ENCODE measurements at regions not wholly inside any gene's neighbourhood (a gene's known extent, or its start where the extent isn't known, plus 50 kb on each side); places are given as distances from the start of the nearest gene placed in this dataset.

- H3K27ac Mint-ChIP-seq: no peak overlapping the region
- ChIA-PET POLR2A (no interaction called here), CTCF (no interaction called here)
- intact Hi-C loops (cut with micrococcal nuclease): no loop called here
- no peak overlapping the region for H3K4me3 Mint-ChIP-seq
- no peak for DNase-seq
- no peaks in the 10 kb centered on the region for H3K36me3 Mint-ChIP-seq
- H3K4me1 Mint-ChIP-seq (ENCODE audit: low read depth): no peaks in the 10 kb centered on the region
- H3K27me3 Mint-ChIP-seq: peaks cover 27% of the 10 kb centered on the region
- no peaks in the 10 kb centered on the region for H3K9me3 Mint-ChIP-seq
Measured at GRCh38 chr5:175374166-175374875, 69.7 kb downstream of the DRD1 start.

GRCh38 chr5:175365866-175366265 is 78.1 kb downstream of the DRD1 start:
- H3K27me3 Mint-ChIP-seq: peaks cover 27% of the 10 kb centered on the region
- no peak overlapping the region for H3K27ac Mint-ChIP-seq
- intact Hi-C loops (cut with micrococcal nuclease): no loop called here
- no peaks in the 10 kb centered on the region for H3K9me3 Mint-ChIP-seq
- H3K4me1 Mint-ChIP-seq (ENCODE audit: low read depth): no peaks in the 10 kb centered on the region
- CTCF ChIA-PET: no interaction called here
- POLR2A ChIA-PET: no interaction called here
- no peak for DNase-seq
- no peaks in the 10 kb centered on the region for H3K36me3 Mint-ChIP-seq
- H3K4me3 Mint-ChIP-seq: no peak overlapping the region

GRCh38 chr5:175363300-175363699 is 80.7 kb downstream of the DRD1 start:
- Mint-ChIP-seq H3K4me3 (no peak overlapping the region), H3K9me3 (no peaks in the 10 kb centered on the region), H3K4me1 (ENCODE audit: low read depth) (no peaks in the 10 kb centered on the region), H3K27ac (no peak overlapping the region), H3K36me3 (no peaks in the 10 kb centered on the region), H3K27me3 (peaks cover 22% of the 10 kb centered on the region)
- DNase-seq: no peak
- intact Hi-C loops (cut with micrococcal nuclease): no loop called here
- ChIA-PET POLR2A (no interaction called here), CTCF (no interaction called here)

GRCh38 chr5:175357995-175358394 is 86.0 kb downstream of the DRD1 start:
- DNase-seq: no peak
- H3K36me3 Mint-ChIP-seq: no peaks in the 10 kb centered on the region
- H3K4me1 Mint-ChIP-seq (ENCODE audit: low read depth): no peaks in the 10 kb centered on the region
- intact Hi-C loops (cut with micrococcal nuclease): no loop called here
- ChIA-PET POLR2A (no interaction called here), CTCF (no interaction called here)
- no peak overlapping the region for H3K27ac Mint-ChIP-seq
- peaks cover 17% of the 10 kb centered on the region for H3K27me3 Mint-ChIP-seq
- no peak overlapping the region for H3K4me3 Mint-ChIP-seq
- no peaks in the 10 kb centered on the region for H3K9me3 Mint-ChIP-seq

- Mint-ChIP-seq H3K4me1 (ENCODE audit: low read depth) (no peaks in the 10 kb centered on the region), H3K9me3 (no peaks in the 10 kb centered on the region), H3K36me3 (no peaks in the 10 kb centered on the region), H3K27ac (no peak overlapping the region), H3K27me3 (peaks cover 12% of the 10 kb centered on the region), H3K4me3 (no peak overlapping the region)
- intact Hi-C loops (cut with micrococcal nuclease): no loop called here
- DNase-seq: no peak
- ChIA-PET POLR2A (no interaction called here), CTCF (no interaction called here)
Measured at GRCh38 chr5:175356428-175356827, 87.6 kb downstream of the DRD1 start.

GRCh38 chr5:175354964-175355363 is 89.0 kb downstream of the DRD1 start:
- Mint-ChIP-seq H3K9me3 (no peaks in the 10 kb centered on the region), H3K27ac (no peak overlapping the region), H3K4me3 (no peak overlapping the region), H3K27me3 (peaks cover 6% of the 10 kb centered on the region), H3K4me1 (ENCODE audit: low read depth) (no peaks in the 10 kb centered on the region), H3K36me3 (no peaks in the 10 kb centered on the region)
- CTCF ChIA-PET: no interaction called here
- intact Hi-C loops (cut with micrococcal nuclease): no loop called here
- DNase-seq: no peak
- POLR2A ChIA-PET: no interaction called here

GRCh38 chr5:175353926-175354325 is 90.1 kb downstream of the DRD1 start:
- Mint-ChIP-seq H3K27ac (no peak overlapping the region), H3K4me1 (ENCODE audit: low read depth) (no peaks in the 10 kb centered on the region), H3K4me3 (no peak overlapping the region), H3K27me3 (peaks cover 5% of the 10 kb centered on the region), H3K9me3 (no peaks in the 10 kb centered on the region), H3K36me3 (no peaks in the 10 kb centered on the region)
- CTCF ChIA-PET: no interaction called here
- POLR2A ChIA-PET: no interaction called here
- no peak for DNase-seq
- intact Hi-C loops (cut with micrococcal nuclease): no loop called here

- Mint-ChIP-seq H3K27me3 (peaks cover 6% of the 10 kb centered on the region), H3K36me3 (no peaks in the 10 kb centered on the region), H3K4me1 (ENCODE audit: low read depth) (no peaks in the 10 kb centered on the region), H3K27ac (no peak overlapping the region), H3K9me3 (no peaks in the 10 kb centered on the region), H3K4me3 (no peak overlapping the region)
- CTCF ChIA-PET: no interaction called here
- POLR2A ChIA-PET: no interaction called here
- intact Hi-C loops (cut with micrococcal nuclease): no loop called here
- DNase-seq: no peak
Measured at GRCh38 chr5:175351897-175352590, 91.9 kb downstream of the DRD1 start.

- CTCF ChIA-PET: no interaction called here
- DNase-seq: no peak
- no peak overlapping the region for H3K4me3 Mint-ChIP-seq
- H3K36me3 Mint-ChIP-seq: no peaks in the 10 kb centered on the region
- no peaks in the 10 kb centered on the region for H3K9me3 Mint-ChIP-seq
- intact Hi-C loops (cut with micrococcal nuclease): no loop called here
- POLR2A ChIA-PET: no interaction called here
- H3K4me1 Mint-ChIP-seq (ENCODE audit: low read depth): no peaks in the 10 kb centered on the region
- H3K27me3 Mint-ChIP-seq: peaks cover 6% of the 10 kb centered on the region
- no peak overlapping the region for H3K27ac Mint-ChIP-seq
Measured at GRCh38 chr5:175351126-175351525, 92.9 kb downstream of the DRD1 start.

- POLR2A ChIA-PET: no interaction called here
- Mint-ChIP-seq H3K4me1 (ENCODE audit: low read depth) (no peaks in the 10 kb centered on the region), H3K36me3 (no peaks in the 10 kb centered on the region), H3K9me3 (no peaks in the 10 kb centered on the region), H3K4me3 (no peak overlapping the region), H3K27ac (no peak overlapping the region), H3K27me3 (peaks cover 4% of the 10 kb centered on the region)
- intact Hi-C loops (cut with micrococcal nuclease): no loop called here
- DNase-seq: no peak
- CTCF ChIA-PET: no interaction called here
Measured at GRCh38 chr5:175347931-175348330, 96.1 kb downstream of the DRD1 start.

GRCh38 chr5:175347027-175347426 is 97.0 kb downstream of the DRD1 start:
- Mint-ChIP-seq H3K9me3 (no peaks in the 10 kb centered on the region), H3K27me3 (peaks cover 2% of the 10 kb centered on the region), H3K4me3 (no peak overlapping the region), H3K4me1 (ENCODE audit: low read depth) (no peaks in the 10 kb centered on the region), H3K27ac (no peak overlapping the region), H3K36me3 (no peaks in the 10 kb centered on the region)
- POLR2A ChIA-PET: no interaction called here
- intact Hi-C loops (cut with micrococcal nuclease): no loop called here
- CTCF ChIA-PET: no interaction called here
- DNase-seq: no peak

GRCh38 chr5:175344331-175345195 is 99.4 kb downstream of the DRD1 start:
- Mint-ChIP-seq H3K27me3 (peaks cover 7% of the 10 kb centered on the region), H3K4me1 (ENCODE audit: low read depth) (no peaks in the 10 kb centered on the region), H3K4me3 (no peak overlapping the region), H3K27ac (no peak overlapping the region), H3K9me3 (no peaks in the 10 kb centered on the region), H3K36me3 (no peaks in the 10 kb centered on the region)
- ChIA-PET POLR2A (no interaction called here), CTCF (no interaction called here)
- intact Hi-C loops (cut with micrococcal nuclease): no loop called here
- DNase-seq: no peak

- ChIA-PET POLR2A (no interaction called here), CTCF (no interaction called here)
- no peak overlapping the region for H3K27ac Mint-ChIP-seq
Measured at GRCh38 chr5:175343308-175343707, 100.7 kb downstream of the DRD1 start.

More at GRCh38 chr5:175343308-175343707, 100.7 kb downstream of the DRD1 start:
- no peaks in the 10 kb centered on the region for H3K4me1 Mint-ChIP-seq (ENCODE audit: low read depth)
- no peaks in the 10 kb centered on the region for H3K36me3 Mint-ChIP-seq
- intact Hi-C loops (cut with micrococcal nuclease): no loop called here
- no peak for DNase-seq
- no peaks in the 10 kb centered on the region for H3K9me3 Mint-ChIP-seq
- H3K27me3 Mint-ChIP-seq: peaks cover 7% of the 10 kb centered on the region
- no peak overlapping the region for H3K4me3 Mint-ChIP-seq

Measured in activated CD4-positive, alpha-beta memory T cell treated with anti-CD3 and anti-CD28 coated beads for 36 hours (primary cell).